Esophagus muscularis mucosa (tissue), 3 donors: ENCODE measurements at regions not wholly inside any gene's neighbourhood (a gene's known extent, or its start where the extent isn't known, plus 50 kb on each side); places are given as distances from the start of the nearest gene placed in this dataset.

Experiments
- POLR2A ChIP-seq: fragments of 450-650 bp; IDR thresholded peaks from one replicate; pipeline ENCODE4 v1.6.1; 2017; ENCODE audit warnings: antibody characterized with exemption, moderate library complexity, mild to moderate bottlenecking, low read depth
- TF ChIP-seq, protein P1 (sequence below), 3 experiments: fragments of 200-600 bp in 2 of 3; fragments of 450-650 bp in 1 of 3; sonication (generic) in 2 of 3; IDR thresholded peaks; one replicate each; pipeline ENCODE4 v1.5.1; 2017 to 2019; ENCODE audit warnings: antibody characterized with exemption in 3 of 3, mild to moderate bottlenecking in 2 of 3, moderate library complexity in 1 of 3

GRCh38 chr9:19641046-19641445, 147.8 kb downstream of the SLC24A2 start:
- TF ChIP-seq, protein P1, sequence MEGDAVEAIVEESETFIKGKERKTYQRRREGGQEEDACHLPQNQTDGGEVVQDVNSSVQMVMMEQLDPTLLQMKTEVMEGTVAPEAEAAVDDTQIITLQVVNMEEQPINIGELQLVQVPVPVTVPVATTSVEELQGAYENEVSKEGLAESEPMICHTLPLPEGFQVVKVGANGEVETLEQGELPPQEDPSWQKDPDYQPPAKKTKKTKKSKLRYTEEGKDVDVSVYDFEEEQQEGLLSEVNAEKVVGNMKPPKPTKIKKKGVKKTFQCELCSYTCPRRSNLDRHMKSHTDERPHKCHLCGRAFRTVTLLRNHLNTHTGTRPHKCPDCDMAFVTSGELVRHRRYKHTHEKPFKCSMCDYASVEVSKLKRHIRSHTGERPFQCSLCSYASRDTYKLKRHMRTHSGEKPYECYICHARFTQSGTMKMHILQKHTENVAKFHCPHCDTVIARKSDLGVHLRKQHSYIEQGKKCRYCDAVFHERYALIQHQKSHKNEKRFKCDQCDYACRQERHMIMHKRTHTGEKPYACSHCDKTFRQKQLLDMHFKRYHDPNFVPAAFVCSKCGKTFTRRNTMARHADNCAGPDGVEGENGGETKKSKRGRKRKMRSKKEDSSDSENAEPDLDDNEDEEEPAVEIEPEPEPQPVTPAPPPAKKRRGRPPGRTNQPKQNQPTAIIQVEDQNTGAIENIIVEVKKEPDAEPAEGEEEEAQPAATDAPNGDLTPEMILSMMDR (IDR thresholded peaks at IDR 0.05), result no peak
- TF ChIP-seq POLR2A, result no peak
